Lung (tissue), 11 donors: ENCODE measurements at regions not wholly inside any gene's neighbourhood (a gene's known extent, or its start where the extent isn't known, plus 50 kb on each side); places are given as distances from the start of the nearest gene placed in this dataset.

Experiments
- ATAC-seq: fragments of 200-7000 bp; cut with Tn5 transposase; one replicate; pipeline ENCODE4 v1.9.1; 2020; ENCODE audit warnings: moderate number of reproducible peaks; ENCODE audit not compliant: insufficient read depth, low FRiP score
- DNase-seq, 3 donors: peaks; one replicate each; pipeline ENCODE4 v3.0.0-alpha.2; 2013 to 2017
- H3K27ac ChIP-seq, 2 donors: one replicate each; pipeline ENCODE4 v1.5.1; 2013; ENCODE audit warnings: mild to moderate bottlenecking in 2 of 2, moderate library complexity in 2 of 2, control low read depth in 1 of 2, inconsistent platforms in 1 of 2, low read depth in 1 of 2, low read length in 1 of 2
- H3K27me3 ChIP-seq, 3 donors: one replicate each; pipeline ENCODE4 v1.5.1; 2013; ENCODE audit warnings: low read length in 2 of 3; ENCODE audit not compliant: control insufficient read depth in 3 of 3, insufficient read depth in 3 of 3
- H3K36me3 ChIP-seq, 4 donors: one replicate each; pipeline ENCODE4 v1.5.1; 2013; ENCODE audit warnings: low read length in 4 of 4, mild to moderate bottlenecking in 1 of 4, moderate library complexity in 1 of 4; ENCODE audit not compliant: control insufficient read depth in 4 of 4, insufficient read depth in 4 of 4
- H3K4me1 ChIP-seq, 5 donors: one replicate each; pipeline ENCODE4 v1.5.1; 2013; ENCODE audit warnings: low read length in 5 of 5, mild to moderate bottlenecking in 2 of 5, moderate library complexity in 1 of 5; ENCODE audit not compliant: control insufficient read depth in 5 of 5, insufficient read depth in 5 of 5
- H3K4me3 ChIP-seq: one replicate; pipeline ENCODE4 v1.5.1; 2013; ENCODE audit warnings: mild to moderate bottlenecking, control low read depth, moderate library complexity
- H3K9ac ChIP-seq, 2 donors: one replicate each; pipeline ENCODE4 v1.5.1; 2013; ENCODE audit warnings: low read length in 2 of 2, control low read depth in 1 of 2; ENCODE audit not compliant: insufficient read depth in 1 of 2
- H3K9me3 ChIP-seq, 4 donors: one replicate each; pipeline ENCODE4 v1.5.1; 2013; ENCODE audit warnings: low read length in 3 of 4, mild to moderate bottlenecking in 1 of 4, moderate library complexity in 1 of 4; ENCODE audit not compliant: control insufficient read depth in 4 of 4, insufficient read depth in 3 of 4
- CTCF ChIP-seq: IDR thresholded peaks from 2 replicates; pipeline ENCODE4 v1.5.1; 2012; ENCODE audit warnings: mild to moderate bottlenecking; ENCODE audit errors: control extremely low read depth, extremely low read depth
- WGBS, 2 donors: extraction: QIAGEN DNeasy Blood & Tissue Kit; methylation state at CpG; one replicate each; pipeline ENCODE4 v1.1.7; 2013; 5-methylcytosine and 5-hydroxymethylcytosine counted together
- donor health status: control.
- donor health status: control.
- donor health status: Bipolar disorder and iron deficiency.
- donor health status: healthy.
- donor health status: DM: yes; HTN: yes; CAD: no.

- DNase-seq (no peak), ATAC-seq (no peak)
- WGBS, 2 donors: 85 to 90% methylated on average over 3 of the region's 3 CpGs
- Histone ChIP-seq H3K9me3 (no peaks in the 10 kb centered on the region), H3K9ac (no peak overlapping the region), H3K36me3 (no peaks in the 10 kb centered on the region), H3K4me3 (no peak overlapping the region), H3K27ac (no peak overlapping the region), H3K4me1 (no peaks in the 10 kb centered on the region), H3K27me3 (no peaks in the 10 kb centered on the region)
- TF ChIP-seq CTCF: no peak
Observed at GRCh38 chr2:162964513-162964912, 125.9 kb upstream of the KCNH7 start.

- Histone ChIP-seq H3K9ac (no peak overlapping the region), H3K27ac (no peak overlapping the region), H3K9me3 (no peaks in the 10 kb centered on the region), H3K36me3 (no peaks in the 10 kb centered on the region), H3K4me3 (no peak overlapping the region), H3K4me1 (no peaks in the 10 kb centered on the region), H3K27me3 (no peaks in the 10 kb centered on the region)
- no peak for ATAC-seq
- DNase-seq: no peak
- no peak for TF ChIP-seq CTCF
Observed at GRCh38 chr2:162963156-162963555, 124.6 kb upstream of the KCNH7 start.

- WGBS, 2 donors: 88 to 90% methylated on average over 2 of the region's 2 CpGs
- no peak for DNase-seq
- no peaks in the 10 kb centered on the region for H3K27me3 ChIP-seq
- H3K9me3 ChIP-seq: peaks cover 0 to 16% (median 5%) of the 10 kb centered on the region in 4 donors
- H3K4me1 ChIP-seq: no peaks in the 10 kb centered on the region
- H3K36me3 ChIP-seq: no peaks in the 10 kb centered on the region
- ATAC-seq: no peak
- no peak overlapping the region for H3K4me3 ChIP-seq
- H3K9ac ChIP-seq: no peak overlapping the region
- H3K27ac ChIP-seq: no peak overlapping the region
- TF ChIP-seq CTCF: no peak
Observed at GRCh38 chr2:162945785-162946184, 107.2 kb upstream of the KCNH7 start.

- H3K4me1 ChIP-seq: no peaks in the 10 kb centered on the region
- 72 to 87% methylated on average over 13 of the region's 13 CpGs for WGBS, 2 donors
- peaks cover 0 to 5% (median 4%) of the 10 kb centered on the region in 4 donors for H3K9me3 ChIP-seq
- DNase-seq (no peak), ATAC-seq (no peak)
- no peaks in the 10 kb centered on the region for H3K27me3 ChIP-seq
- H3K4me3 ChIP-seq: no peak overlapping the region
- no peak for TF ChIP-seq CTCF
- H3K27ac ChIP-seq: no peak overlapping the region
- H3K9ac ChIP-seq: no peak overlapping the region
- H3K36me3 ChIP-seq: no peaks in the 10 kb centered on the region
Observed at GRCh38 chr2:162938387-162938786, 99.8 kb upstream of the KCNH7 start.
